SK-N-SH treated with all-trans-retinoic acid at 6 μM for 48 hours (cell line): ENCODE measurements at regions not wholly inside any gene's neighbourhood (a gene's known extent, or its start where the extent isn't known, plus 50 kb on each side); places are given as distances from the start of the nearest gene placed in this dataset.

Experiments used
- ATAC-seq: fragments of 200-7000 bp; cut with Tn5 transposase; 3 replicates; pipeline ENCODE4 v1.9.1; 2020; ENCODE audit warnings: mild to moderate bottlenecking, moderate library complexity
- ARNTL ChIP-seq: fragments of 450-650 bp; formaldehyde crosslinking; IDR thresholded peaks from 2 replicates; pipeline ENCODE4 v1.5.0; 2020; ENCODE audit warnings: low read depth, mild to moderate bottlenecking, moderate library complexity, borderline replicate concordance
- BACH2 ChIP-seq: fragments of 250-450 bp; sonication (Bioruptor Pico); IDR thresholded peaks from 2 replicates; pipeline ENCODE4 v1.9.0; 2021; ENCODE audit warnings: mild to moderate bottlenecking, borderline replicate concordance
- CSDC2 ChIP-seq: fragments of 250-450 bp; sonication (Bioruptor Pico); IDR thresholded peaks from 2 replicates; pipeline ENCODE4 v1.5.0; 2020; ENCODE audit warnings: mild to moderate bottlenecking, moderate library complexity
- ESRRG ChIP-seq: fragments of 250-450 bp; sonication (Bioruptor Pico); IDR thresholded peaks from 2 replicates; pipeline ENCODE4 v1.6.1; 2021; ENCODE audit warnings: mild to moderate bottlenecking
- GLIS3 ChIP-seq: fragments of 250-450 bp; sonication (Bioruptor Pico); IDR thresholded peaks from 2 replicates; pipeline ENCODE4 v1.5.0; 2020; ENCODE audit warnings: mild to moderate bottlenecking, moderate library complexity
- ISL1 ChIP-seq: fragments of 250-450 bp; sonication (Bioruptor Pico); IDR thresholded peaks from 2 replicates; pipeline ENCODE4 v2.1.2; 2022; ENCODE audit warnings: mild to moderate bottlenecking, moderate library complexity
- OSR1 ChIP-seq: fragments of 250-450 bp; sonication (Bioruptor Pico); IDR thresholded peaks from 2 replicates; pipeline ENCODE4 v1.8.0; 2022; ENCODE audit warnings: moderate library complexity, mild to moderate bottlenecking, inconsistent platforms
- RARB ChIP-seq: fragments of 250-450 bp; sonication (Bioruptor Pico); IDR thresholded peaks from 2 replicates; pipeline ENCODE4 v1.8.0; 2021; ENCODE audit warnings: mild to moderate bottlenecking, moderate library complexity
- TCF4 ChIP-seq: fragments of 250-450 bp; sonication (Bioruptor Pico); IDR thresholded peaks from 2 replicates; pipeline ENCODE4 v1.8.0; 2021; ENCODE audit warnings: mild to moderate bottlenecking, moderate library complexity, borderline replicate concordance
- TOX ChIP-seq: fragments of 250-450 bp; sonication (Bioruptor Pico); IDR thresholded peaks from 2 replicates; pipeline ENCODE4 v1.8.0; 2021; ENCODE audit warnings: mild to moderate bottlenecking, moderate library complexity, borderline replicate concordance
- ZC3H10 ChIP-seq: fragments of 250-450 bp; sonication (Bioruptor Pico); IDR thresholded peaks from 2 replicates; pipeline ENCODE4 v1.5.1; 2021; ENCODE audit warnings: mild to moderate bottlenecking, moderate library complexity
- ZFP3 ChIP-seq: fragments of 250-450 bp; sonication (Bioruptor Pico); IDR thresholded peaks from 2 replicates; pipeline ENCODE4 v1.5.0; 2020; ENCODE audit warnings: mild to moderate bottlenecking, moderate library complexity
- ZNF8 ChIP-seq: fragments of 450-650 bp; formaldehyde crosslinking; IDR thresholded peaks from 2 replicates; pipeline ENCODE4 v1.5.0; 2020; ENCODE audit warnings: mild to moderate bottlenecking, moderate library complexity
- TF ChIP-seq, protein P1 (sequence below): fragments of 250-450 bp; sonication (Bioruptor Pico); IDR thresholded peaks from 2 replicates; pipeline ENCODE4 v1.5.0; 2020; ENCODE audit warnings: mild to moderate bottlenecking, moderate library complexity
- TF ChIP-seq, protein P2 (sequence below): fragments of 250-450 bp; sonication (Bioruptor Pico); IDR thresholded peaks from 2 replicates; pipeline ENCODE4 v1.5.1; 2020; ENCODE audit warnings: low read depth, mild to moderate bottlenecking, moderate library complexity
- TF ChIP-seq, protein P3 (sequence below): fragments of 250-450 bp; sonication (Bioruptor Pico); IDR thresholded peaks from 2 replicates; pipeline ENCODE4 v1.5.1; 2021; ENCODE audit warnings: mild to moderate bottlenecking, moderate library complexity
- TF ChIP-seq, protein P4 (sequence below): fragments of 250-450 bp; sonication (Bioruptor Pico); IDR thresholded peaks from 2 replicates; pipeline ENCODE4 v1.8.0; 2021; ENCODE audit warnings: low read depth, mild to moderate bottlenecking, moderate library complexity, borderline replicate concordance
- TF ChIP-seq, protein P5 (sequence below): fragments of 250-450 bp; sonication (Bioruptor Pico); IDR thresholded peaks from 2 replicates; pipeline ENCODE4 v1.8.0; 2020; ENCODE audit warnings: mild to moderate bottlenecking, moderate library complexity, borderline replicate concordance

DNA sequence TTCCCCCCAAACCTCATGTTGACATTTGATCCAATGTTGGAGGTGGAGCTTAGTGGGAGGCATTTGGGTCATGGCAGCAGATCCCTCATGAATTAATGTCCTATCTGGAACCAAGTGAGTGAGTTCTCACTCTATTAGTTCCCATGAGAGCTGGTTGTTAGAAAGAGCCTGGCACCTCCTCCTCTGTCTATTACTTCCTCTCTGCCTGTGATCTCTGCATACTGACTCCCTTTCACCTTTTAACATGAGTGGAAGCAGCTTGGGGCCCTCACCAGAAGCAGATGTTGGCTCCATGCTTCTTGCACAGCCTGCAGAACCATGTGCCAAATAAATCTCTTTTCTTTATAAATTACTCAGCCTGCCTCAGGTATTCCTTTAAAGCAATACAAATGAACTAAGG lies 127.3 kb upstream of the RALGAPA2 start:
- no peak for ATAC-seq
- no peak for TF ChIP-seq TOX (CRISPR knock-in tag)
- TF ChIP-seq ARNTL (CRISPR knock-in tag), result no peak
- TF ChIP-seq ESRRG (CRISPR knock-in tag), result no peak
- TF ChIP-seq, protein P1, sequence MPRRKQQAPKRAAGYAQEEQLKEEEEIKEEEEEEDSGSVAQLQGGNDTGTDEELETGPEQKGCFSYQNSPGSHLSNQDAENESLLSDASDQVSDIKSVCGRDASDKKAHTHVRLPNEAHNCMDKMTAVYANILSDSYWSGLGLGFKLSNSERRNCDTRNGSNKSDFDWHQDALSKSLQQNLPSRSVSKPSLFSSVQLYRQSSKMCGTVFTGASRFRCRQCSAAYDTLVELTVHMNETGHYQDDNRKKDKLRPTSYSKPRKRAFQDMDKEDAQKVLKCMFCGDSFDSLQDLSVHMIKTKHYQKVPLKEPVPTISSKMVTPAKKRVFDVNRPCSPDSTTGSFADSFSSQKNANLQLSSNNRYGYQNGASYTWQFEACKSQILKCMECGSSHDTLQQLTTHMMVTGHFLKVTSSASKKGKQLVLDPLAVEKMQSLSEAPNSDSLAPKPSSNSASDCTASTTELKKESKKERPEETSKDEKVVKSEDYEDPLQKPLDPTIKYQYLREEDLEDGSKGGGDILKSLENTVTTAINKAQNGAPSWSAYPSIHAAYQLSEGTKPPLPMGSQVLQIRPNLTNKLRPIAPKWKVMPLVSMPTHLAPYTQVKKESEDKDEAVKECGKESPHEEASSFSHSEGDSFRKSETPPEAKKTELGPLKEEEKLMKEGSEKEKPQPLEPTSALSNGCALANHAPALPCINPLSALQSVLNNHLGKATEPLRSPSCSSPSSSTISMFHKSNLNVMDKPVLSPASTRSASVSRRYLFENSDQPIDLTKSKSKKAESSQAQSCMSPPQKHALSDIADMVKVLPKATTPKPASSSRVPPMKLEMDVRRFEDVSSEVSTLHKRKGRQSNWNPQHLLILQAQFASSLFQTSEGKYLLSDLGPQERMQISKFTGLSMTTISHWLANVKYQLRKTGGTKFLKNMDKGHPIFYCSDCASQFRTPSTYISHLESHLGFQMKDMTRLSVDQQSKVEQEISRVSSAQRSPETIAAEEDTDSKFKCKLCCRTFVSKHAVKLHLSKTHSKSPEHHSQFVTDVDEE, result no peak
- TF ChIP-seq ZFP3, result no peak
- TF ChIP-seq, protein P2, sequence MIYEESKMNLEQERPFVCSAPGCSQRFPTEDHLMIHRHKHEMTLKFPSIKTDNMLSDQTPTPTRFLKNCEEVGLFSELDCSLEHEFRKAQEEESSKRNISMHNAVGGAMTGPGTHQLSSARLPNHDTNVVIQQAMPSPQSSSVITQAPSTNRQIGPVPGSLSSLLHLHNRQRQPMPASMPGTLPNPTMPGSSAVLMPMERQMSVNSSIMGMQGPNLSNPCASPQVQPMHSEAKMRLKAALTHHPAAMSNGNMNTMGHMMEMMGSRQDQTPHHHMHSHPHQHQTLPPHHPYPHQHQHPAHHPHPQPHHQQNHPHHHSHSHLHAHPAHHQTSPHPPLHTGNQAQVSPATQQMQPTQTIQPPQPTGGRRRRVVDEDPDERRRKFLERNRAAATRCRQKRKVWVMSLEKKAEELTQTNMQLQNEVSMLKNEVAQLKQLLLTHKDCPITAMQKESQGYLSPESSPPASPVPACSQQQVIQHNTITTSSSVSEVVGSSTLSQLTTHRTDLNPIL (CRISPR knock-in tag), result no peak
- TF ChIP-seq, protein P3, sequence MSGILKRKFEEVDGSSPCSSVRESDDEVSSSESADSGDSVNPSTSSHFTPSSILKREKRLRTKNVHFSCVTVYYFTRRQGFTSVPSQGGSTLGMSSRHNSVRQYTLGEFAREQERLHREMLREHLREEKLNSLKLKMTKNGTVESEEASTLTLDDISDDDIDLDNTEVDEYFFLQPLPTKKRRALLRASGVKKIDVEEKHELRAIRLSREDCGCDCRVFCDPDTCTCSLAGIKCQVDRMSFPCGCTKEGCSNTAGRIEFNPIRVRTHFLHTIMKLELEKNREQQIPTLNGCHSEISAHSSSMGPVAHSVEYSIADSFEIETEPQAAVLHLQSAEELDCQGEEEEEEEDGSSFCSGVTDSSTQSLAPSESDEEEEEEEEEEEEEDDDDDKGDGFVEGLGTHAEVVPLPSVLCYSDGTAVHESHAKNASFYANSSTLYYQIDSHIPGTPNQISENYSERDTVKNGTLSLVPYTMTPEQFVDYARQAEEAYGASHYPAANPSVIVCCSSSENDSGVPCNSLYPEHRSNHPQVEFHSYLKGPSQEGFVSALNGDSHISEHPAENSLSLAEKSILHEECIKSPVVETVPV (CRISPR knock-in tag), result no peak
- TF ChIP-seq RARB (CRISPR knock-in tag), result no peak
- no peak for TF ChIP-seq GLIS3
- TF ChIP-seq, protein P4, sequence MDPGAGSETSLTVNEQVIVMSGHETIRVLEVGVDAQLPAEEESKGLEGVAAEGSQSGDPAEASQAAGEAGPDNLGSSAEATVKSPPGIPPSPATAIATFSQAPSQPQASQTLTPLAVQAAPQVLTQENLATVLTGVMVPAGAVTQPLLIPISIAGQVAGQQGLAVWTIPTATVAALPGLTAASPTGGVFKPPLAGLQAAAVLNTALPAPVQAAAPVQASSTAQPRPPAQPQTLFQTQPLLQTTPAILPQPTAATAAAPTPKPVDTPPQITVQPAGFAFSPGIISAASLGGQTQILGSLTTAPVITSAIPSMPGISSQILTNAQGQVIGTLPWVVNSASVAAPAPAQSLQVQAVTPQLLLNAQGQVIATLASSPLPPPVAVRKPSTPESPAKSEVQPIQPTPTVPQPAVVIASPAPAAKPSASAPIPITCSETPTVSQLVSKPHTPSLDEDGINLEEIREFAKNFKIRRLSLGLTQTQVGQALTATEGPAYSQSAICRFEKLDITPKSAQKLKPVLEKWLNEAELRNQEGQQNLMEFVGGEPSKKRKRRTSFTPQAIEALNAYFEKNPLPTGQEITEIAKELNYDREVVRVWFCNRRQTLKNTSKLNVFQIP, result no peak
- TF ChIP-seq TCF4, result no peak
- TF ChIP-seq ZC3H10 (CRISPR knock-in tag), result no peak
- TF ChIP-seq, protein P5, sequence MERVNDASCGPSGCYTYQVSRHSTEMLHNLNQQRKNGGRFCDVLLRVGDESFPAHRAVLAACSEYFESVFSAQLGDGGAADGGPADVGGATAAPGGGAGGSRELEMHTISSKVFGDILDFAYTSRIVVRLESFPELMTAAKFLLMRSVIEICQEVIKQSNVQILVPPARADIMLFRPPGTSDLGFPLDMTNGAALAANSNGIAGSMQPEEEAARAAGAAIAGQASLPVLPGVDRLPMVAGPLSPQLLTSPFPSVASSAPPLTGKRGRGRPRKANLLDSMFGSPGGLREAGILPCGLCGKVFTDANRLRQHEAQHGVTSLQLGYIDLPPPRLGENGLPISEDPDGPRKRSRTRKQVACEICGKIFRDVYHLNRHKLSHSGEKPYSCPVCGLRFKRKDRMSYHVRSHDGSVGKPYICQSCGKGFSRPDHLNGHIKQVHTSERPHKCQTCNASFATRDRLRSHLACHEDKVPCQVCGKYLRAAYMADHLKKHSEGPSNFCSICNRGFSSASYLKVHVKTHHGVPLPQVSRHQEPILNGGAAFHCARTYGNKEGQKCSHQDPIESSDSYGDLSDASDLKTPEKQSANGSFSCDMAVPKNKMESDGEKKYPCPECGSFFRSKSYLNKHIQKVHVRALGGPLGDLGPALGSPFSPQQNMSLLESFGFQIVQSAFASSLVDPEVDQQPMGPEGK (CRISPR knock-in tag), result no peak
- no peak for TF ChIP-seq ISL1

DNA sequence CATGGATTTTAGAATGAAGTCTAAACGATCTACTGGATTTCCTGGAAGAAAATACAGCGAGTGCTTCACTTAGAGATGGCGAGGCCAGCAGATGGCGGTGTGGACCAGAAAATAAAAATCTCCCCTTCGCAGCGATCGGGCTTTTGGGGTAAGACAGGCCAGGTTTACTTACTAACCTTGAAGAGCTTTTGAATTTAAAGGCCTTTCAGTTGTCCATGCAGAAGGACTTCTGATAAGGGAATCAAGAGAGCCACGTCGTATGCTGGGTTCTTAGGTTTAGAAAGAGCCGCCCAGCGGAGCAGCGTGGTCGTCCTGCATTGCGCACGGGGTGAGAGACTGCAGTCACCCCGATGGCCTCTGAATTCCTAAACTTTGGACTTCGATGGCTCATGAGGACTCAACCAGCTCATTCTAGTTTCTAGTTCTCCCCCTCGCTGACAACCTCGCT lies 125.2 kb upstream of the RALGAPA2 start:
- TF ChIP-seq, protein P4, result no peak
- TF ChIP-seq BACH2 (CRISPR knock-in tag) (no peak), OSR1 (CRISPR knock-in tag) (no peak), ISL1 (no peak), CSDC2 (CRISPR knock-in tag) (no peak), TCF4 (no peak), ZNF8 (CRISPR knock-in tag) (no peak)
- TF ChIP-seq, protein P5 (CRISPR knock-in tag), result no peak
- TF ChIP-seq, protein P3 (CRISPR knock-in tag), result no peak
- TF ChIP-seq, protein P2 (CRISPR knock-in tag), result no peak
- TF ChIP-seq, all 23 proteins: peak for 0
- peak; percentile 88 for ATAC-seq
